ENCODE measurements at regions not wholly inside any gene's neighbourhood (a gene's known extent, or its start where the extent isn't known, plus 50 kb on each side); places are given as distances from the start of the nearest gene placed in this dataset.

DNA sequence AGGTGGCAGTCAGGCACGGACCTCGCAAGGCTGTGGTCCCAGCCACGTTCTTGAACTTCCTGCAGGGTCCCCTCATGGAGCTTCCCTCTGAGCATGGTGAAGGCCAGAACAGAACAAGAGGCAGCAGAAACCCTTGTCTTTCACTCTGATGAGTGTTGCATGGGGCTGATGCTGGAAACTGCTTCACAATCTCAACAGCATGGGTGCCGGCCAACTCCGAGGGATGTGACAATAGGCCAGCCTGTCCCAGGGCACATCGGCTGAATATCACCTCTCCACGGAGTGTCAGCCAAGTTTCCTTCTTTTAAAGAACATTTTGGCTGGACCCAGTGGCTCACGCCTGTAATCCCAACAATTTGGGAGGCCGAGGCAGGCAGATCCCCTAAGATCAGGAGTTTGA lies 173.9 kb downstream of the FOXO1 start:
- TF ChIP-seq CTCF (IDR thresholded peaks at IDR 0.05 in 8 of 11, conservative IDR thresholded peaks at IDR 0.05 in 3 of 11) (no peak), POLR2A (IDR thresholded peaks at IDR 0.05) (no peak), POLR2AphosphoS5 (IDR thresholded peaks at IDR 0.05) (no peak)
